Posterior cingulate gyrus (tissue), 11 donors: ENCODE measurements at regions not wholly inside any gene's neighbourhood (a gene's known extent, or its start where the extent isn't known, plus 50 kb on each side); places are given as distances from the start of the nearest gene placed in this dataset.

ENCODE experiments used
- DNase-seq, 10 donors: peaks; one replicate each; pipeline versions ENCODE4 v3.0.0 to v3.0.0-alpha.2; 2020 to 2021; ENCODE audit warnings: mixed read lengths in 3 of 10
- intact Hi-C: fragments of 100-400 bp; cut with DNase I; formaldehyde crosslinking; loops from one replicate; pipeline ENCODE4 v1.15.1; 2023

DNA sequence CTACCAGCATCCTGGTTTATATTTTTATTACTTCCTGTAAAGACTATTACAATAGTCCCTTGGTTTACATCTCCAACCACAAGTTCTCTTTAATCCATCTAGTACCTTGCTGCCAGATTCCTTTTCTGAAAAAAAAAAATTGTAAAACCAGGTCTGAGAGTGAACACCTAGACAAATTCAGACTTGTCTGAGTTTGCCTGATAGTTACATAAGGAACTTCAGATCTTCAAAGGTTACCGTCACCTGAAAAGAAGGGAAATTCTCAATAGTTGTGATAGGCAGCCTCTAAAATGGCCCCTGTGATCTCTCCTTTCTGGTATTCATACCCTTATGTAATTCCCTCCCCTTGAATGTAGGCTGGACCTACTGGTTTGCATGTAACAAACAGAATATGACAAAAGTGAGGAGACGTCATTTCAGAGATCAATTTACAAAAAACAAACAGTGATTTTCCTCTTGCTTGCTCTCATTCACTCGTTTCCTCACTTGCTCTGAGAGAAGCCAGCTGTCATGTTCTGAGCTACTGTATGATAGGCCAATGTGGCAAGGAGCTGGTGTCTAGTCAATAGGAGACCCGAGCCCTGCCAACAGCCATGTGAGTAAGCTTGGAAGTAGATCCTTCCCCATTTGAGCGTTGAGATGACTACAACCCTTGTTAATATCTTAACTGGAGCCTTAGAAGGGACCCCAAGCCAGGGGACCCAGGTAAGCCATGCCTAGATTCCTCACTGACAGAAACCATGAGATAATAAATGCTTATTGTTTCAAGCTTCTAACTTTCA lies 110.9 kb upstream of the LSM8 start:
- intact Hi-C loops, result no loop called here
- DNase-seq, result no peak

DNA sequence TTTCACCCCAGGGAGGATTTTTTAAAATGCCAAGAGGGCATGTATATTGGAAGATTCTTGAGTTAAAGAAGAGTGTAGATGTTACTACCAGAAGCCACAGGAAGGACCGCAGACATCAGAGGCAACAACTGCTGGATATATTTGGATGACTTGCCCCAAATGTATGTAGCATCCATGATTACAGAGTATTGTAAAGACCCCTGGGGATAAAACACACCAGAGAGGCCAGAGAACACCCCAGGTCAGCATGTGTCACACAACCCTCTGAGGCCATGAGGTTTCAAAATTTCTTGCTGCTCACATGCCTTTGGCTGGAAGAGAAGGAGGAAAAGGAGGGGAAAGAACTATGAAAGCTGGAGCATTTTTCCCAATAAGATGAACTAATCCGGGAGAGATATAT lies 108.0 kb upstream of the LSM8 start:
- DNase-seq, result no peak
- intact Hi-C loops, result no loop called here

DNA sequence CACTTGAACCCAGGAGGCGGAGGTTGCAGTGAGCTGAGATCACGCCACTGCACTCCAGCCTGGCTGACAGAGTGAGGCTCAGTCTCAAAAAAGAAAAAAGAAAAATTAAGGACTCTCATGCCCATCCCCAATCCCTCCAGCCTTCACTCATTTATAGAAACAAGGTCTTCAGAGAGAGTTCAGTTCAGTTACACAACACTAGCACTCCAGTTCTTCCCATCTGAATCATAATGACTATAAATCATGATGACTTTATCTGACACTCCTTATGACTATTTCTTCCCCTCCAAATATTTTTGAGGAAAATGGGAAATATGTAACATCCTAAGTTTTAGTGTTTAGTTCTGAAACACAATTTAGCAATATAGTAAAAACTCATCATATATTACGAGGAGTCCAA lies 107.4 kb upstream of the LSM8 start:
- intact Hi-C loops, result no loop called here
- DNase-seq, result no peak

- DNase-seq, result no peak
- intact Hi-C loops, result no loop called here
These were observed 105.9 kb upstream of the LSM8 start for GRCh38 chr7:118078015-118078414.

DNA sequence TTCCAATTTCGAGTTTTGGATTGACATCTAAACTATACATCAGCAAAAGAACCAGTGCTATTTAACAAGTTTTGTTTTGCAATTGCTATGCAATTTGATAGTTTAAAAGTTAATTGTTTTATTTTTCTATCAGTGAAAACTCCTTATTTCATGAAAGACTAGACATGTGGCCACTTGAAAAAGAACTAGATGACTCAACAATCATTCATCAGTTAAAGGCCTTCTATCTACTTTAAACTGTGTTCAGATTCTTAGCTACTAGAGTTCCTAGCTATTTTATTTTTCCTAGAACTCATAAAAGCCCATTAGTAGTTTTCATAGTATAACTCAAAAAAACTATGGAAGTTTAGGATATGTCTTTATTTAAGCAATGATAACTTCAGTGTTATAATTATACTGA lies 104.6 kb upstream of the LSM8 start:
- intact Hi-C loops, result no loop called here
- no peak for DNase-seq

DNA sequence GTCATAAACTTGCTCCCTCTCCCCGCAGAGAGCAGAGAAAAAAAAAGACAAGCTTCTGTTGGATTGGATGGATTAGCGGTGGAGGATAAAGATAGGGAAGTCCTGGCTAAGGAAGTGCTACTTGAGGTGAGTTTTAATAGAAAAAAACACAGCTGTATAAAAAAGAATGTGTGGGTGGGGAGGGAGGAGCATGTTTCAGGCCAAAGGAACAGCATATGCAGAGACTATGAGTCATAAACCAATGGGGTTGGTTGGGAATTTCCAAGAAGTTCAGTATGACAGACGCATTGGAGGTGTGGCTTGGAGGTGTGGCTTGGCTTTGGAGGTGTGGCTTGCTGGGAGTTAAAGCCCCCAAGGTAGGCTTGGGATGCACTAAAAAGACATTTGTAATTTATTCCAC lies 103.0 kb upstream of the LSM8 start:
- DNase-seq, result no peak
- intact Hi-C loops, result no loop called here

- intact Hi-C loops, result no loop called here
- no peak for DNase-seq
These were observed 101.5 kb upstream of the LSM8 start for GRCh38 chr7:118082506-118082905.

DNA sequence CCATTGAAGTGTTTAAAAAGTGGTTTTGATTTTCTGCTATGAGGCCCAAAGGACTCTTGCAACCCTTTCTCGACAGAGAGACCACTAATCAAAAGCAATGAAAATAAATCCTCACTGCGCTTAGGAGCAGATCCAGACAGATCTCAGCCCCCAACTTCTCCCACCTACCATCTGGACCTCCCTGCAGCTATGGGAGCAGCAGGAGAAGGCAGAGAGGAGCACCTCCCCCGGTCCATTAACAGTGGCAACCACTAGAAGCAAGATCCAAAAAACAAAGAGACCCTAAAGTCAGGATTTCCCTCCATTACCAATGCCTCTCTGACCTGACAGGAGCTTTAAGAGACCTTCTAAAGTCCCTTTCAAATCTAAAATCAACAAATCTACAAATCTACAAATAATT lies 99.0 kb upstream of the LSM8 start:
- DNase-seq, result no peak
- intact Hi-C loops, result no loop called here

DNA sequence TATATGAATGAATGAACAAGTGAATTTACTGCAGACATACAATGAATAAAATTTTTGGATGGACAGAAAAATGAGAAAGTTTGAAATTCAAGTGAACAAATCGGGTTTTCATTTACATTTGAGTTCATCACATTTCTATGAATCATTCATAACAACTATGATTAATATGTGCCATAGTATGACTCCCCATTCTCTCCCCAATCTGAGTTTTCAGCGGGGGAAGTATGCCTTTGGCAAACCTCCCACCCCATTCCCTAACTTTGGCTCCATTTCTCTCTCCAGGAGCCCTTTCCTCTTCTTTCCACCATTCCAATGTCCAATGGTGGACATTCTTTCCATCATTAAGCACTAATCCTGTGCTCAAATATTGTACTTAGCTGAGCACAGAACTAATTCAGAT lies 96.8 kb upstream of the LSM8 start:
- intact Hi-C loops, result no loop called here
- no peak for DNase-seq

DNA sequence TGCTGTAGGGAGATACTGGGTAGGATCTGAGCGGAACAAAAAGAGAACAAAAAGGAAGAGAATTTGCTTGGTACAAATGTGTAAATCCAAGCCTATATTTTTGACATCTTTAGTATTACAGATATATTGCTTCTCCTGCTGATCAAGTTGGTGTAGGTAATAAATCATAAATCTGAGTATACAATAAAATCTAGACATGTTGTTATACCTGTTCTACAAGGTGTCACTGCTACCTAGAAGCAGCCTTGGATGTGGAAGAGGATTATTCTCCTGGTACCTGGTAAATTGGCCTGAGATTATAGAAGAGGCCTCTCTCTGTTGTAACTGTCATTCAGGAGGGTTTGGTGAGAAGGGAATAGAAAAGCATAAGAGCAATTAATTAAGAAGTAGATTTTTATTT lies 89.9 kb upstream of the LSM8 start:
- intact Hi-C loops, result no loop called here
- DNase-seq, result no peak

- no peak for DNase-seq
- intact Hi-C loops, result loop anchor here (5.0 kb wide), 2 partner anchors 353 to 433 kb away; no protein-coding TSS in a partner anchor
These were observed 79.0 kb upstream of the LSM8 start for GRCh38 chr7:118104812-118105441.

GRCh38 chr7:118109607-118110006 lies 74.4 kb upstream of the LSM8 start:
- DNase-seq, result no peak
- intact Hi-C loops, result loop anchor here (5.0 kb wide), 2 partner anchors 357 to 437 kb away; no protein-coding TSS in a partner anchor

DNA sequence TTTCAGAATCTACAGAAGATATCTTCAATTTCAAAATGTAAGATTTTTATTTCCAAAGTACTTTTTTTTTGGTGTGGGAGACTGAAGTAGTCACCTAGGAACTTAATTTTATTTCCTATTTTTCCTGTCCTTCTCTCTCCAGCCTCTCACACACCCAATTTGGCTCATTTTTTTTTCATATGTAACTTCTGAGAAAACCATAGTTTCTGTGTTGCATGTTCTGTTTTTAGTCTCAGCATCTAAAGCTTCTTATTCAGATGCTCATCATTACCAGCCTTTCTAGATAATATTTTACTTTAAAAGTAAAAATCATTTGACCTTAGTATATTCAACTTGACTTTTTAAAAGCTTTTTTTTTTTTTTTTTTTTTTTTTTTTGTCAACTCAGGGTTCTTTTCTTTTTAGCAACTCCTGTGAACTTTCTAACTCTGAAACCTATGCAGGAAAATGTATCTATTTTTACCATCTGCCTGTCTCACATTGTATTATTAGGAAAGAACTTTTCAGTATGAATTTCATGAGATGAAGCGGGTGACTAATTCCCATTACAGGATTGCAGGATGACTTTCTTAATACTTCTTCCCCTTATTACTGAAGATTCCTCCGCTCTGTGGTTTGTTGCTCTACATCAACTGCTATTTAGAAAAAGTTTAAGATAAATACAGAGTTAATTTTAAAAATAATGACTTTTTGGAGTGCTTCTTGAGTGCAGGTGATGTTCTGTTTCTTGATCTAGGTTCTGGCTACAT lies 73.6 kb upstream of the LSM8 start:
- intact Hi-C loops, result no loop called here
- no peak for DNase-seq

- no peak for DNase-seq
- intact Hi-C loops, result no loop called here
These were observed 72.6 kb upstream of the LSM8 start for GRCh38 chr7:118111347-118111746.

DNA sequence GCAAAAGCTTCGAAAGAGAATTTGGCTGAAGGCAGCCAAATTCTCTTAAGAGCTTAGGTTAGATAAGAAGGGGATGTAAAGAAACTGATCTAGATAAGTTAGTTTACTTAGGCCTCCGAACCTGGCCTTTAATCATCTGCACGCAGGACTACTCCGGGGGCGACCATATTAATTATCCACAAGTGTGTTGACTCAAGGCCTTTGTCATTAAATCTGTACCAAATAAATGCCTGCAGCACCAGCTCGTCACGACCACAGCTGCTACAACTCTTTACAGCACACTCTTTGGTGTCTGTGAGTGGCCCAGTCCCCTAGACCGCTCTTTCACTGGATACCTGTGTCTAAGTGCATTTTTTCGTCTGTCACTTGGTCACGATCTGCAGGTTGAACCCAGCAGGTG lies 69.8 kb upstream of the LSM8 start:
- no peak for DNase-seq
- intact Hi-C loops, result no loop called here

DNA sequence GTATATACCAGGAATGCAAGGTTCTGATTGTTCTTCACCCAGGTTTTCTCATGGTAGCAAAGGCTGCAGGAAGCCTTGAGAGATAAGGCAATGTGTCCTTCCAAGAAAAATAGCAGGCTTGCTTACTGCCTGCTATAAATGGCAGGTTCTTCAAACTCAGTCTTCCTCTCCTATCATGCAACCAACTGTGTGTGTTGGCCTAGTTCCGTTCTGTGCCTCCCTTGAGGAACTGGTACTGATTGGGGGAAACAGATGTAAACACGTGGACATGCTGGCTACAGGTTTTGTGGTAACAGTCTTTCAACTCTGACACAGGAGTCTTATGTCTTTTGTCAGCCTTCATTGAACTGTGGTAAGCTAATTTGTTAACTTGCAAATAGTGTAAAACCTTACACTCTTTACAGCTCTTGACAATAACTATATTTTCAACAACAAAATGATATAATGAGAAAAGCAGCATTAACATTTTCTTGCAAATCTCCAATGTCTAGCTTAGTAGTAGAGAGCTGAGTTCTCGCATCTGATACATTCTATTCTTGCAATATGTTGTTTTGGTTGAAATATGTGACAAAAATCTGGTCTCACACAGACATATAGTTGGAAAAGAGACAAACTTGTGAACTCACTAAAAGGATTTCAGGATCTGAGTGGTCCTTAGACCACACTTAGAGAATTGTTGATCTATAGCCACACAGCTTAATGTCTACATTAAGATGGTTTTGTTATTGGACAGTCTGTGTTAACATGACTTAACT lies 54.7 kb upstream of the LSM8 start:
- intact Hi-C loops, result no loop called here
- no peak for DNase-seq

DNA sequence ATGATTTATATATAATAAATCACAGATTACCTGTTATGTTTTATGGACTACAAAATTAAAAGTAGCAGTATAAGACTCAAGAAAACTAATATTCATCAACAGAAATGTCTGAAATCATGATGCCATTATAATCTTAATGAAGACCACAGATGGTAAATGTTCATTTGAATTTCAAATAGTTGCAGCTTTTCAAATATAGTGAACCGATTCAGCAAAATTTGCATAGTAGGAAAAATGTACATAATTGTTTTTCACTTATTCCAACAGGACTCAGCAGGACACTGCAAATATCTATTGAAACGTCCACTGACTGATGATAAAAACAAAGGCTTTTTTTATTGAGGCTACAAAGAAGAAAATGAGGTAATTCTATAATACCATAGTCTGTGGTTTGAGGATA lies 51.2 kb upstream of the LSM8 start:
- intact Hi-C loops, result no loop called here
- no peak for DNase-seq
